Pancreas (tissue), 10 donors: ENCODE measurements at regions not wholly inside any gene's neighbourhood (a gene's known extent, or its start where the extent isn't known, plus 50 kb on each side); places are given as distances from the start of the nearest gene placed in this dataset.

Experiments
- ATAC-seq, 4 donors: fragments of 200-7000 bp; cut with Tn5 transposase; one replicate each; pipeline versions ENCODE4 v1.8.0 to v1.9.1; 2020; ENCODE audit warnings: mild to moderate bottlenecking in 4 of 4, moderate library complexity in 4 of 4
- DNase-seq, 6 donors: peaks; one replicate each; pipeline ENCODE4 v3.0.0-alpha.2; 2020
- FAIRE-seq: peaks from 2 replicates; lab custom pipeline; 2012; peaks lifted over from hg19 to GRCh38; lab: Jason Lieb, UNC
- H3K27ac ChIP-seq, 4 donors: fragments of 200-600 bp; sonication (generic); 1 replicate in 3 of 4; 2 replicates in 1 of 4; pipeline versions ENCODE4 v1.5.0 to v1.8.0; 2020
- H3K27me3 ChIP-seq, 4 donors: fragments of 200-600 bp; one replicate each; pipeline ENCODE4 v1.8.0; 2021
- H3K36me3 ChIP-seq, 3 donors: fragments of 200-600 bp; sonication (generic) in 1 of 3; one replicate each; pipeline versions ENCODE4 v1.5.0 to v1.8.0; 2020 to 2021
- H3K4me1 ChIP-seq, 3 donors: fragments of 200-600 bp; one replicate each; pipeline ENCODE4 v1.8.0; 2021
- H3K4me3 ChIP-seq, 4 donors: fragments of 200-600 bp; sonication (generic) in 2 of 4; one replicate each; pipeline versions ENCODE4 v1.5.0 to v1.8.0; 2020 to 2021
- H3K9me3 ChIP-seq, 4 donors: fragments of 200-600 bp; one replicate each; pipeline ENCODE4 v1.8.0; 2021
- CTCF ChIP-seq, 4 donors: fragments of 200-600 bp; sonication (generic) in 3 of 4; IDR thresholded peaks; one replicate each; pipeline versions ENCODE4 v1.5.0 to v1.8.0; 2021; ENCODE audit warnings: antibody characterized with exemption in 4 of 4
- WGBS, 2 donors: extraction: QIAGEN DNeasy Blood & Tissue Kit; methylation state at CpG; one replicate each; pipeline ENCODE4 v1.1.7; 2013; 5-methylcytosine and 5-hydroxymethylcytosine counted together
- intact Hi-C, 3 donors: fragments of 100-400 bp; cut with DNase I; formaldehyde crosslinking; loops; one replicate each; pipeline versions ENCODE4 v1.11.1 to v1.14.2; 2022
- donor health status: healthy with polysubstance abuse.
- donor health status: DM: no; HTN: no; CAD: no; lungs with moderate emphysema.
- donor health status: DM: no; HTN: no; CAD: no.
- donor health status: control.
- donor health status: control.
- donor health status: Bipolar disorder and iron deficiency.
- donor health status: DM: yes; HTN: yes; CAD: no.
- donor health status: DM: no; HTN: no; CAD: no.
- donor health status: DM: no; HTN: no; CAD: no.
- donor health status: DM: yes; HTN: yes; CAD: no.

GRCh38 chr6:114558153-114558552 lies 215.3 kb upstream of the HS3ST5 start:
- Histone ChIP-seq H3K36me3 (no peaks in the 10 kb centered on the region), H3K27me3 (no peaks in the 10 kb centered on the region), H3K9me3 (no peaks in the 10 kb centered on the region), H3K27ac (no peak overlapping the region), H3K4me3 (no peak overlapping the region), H3K4me1 (no peaks in the 10 kb centered on the region)
- intact Hi-C loops: no loop called here
- FAIRE-seq (no peak), ATAC-seq (no peak), DNase-seq (no peak)
- no peak for TF ChIP-seq CTCF (IDR thresholded peaks at IDR 0.05)

GRCh38 chr6:114556846-114557488 lies 214.1 kb upstream of the HS3ST5 start:
- no peak for TF ChIP-seq CTCF (IDR thresholded peaks at IDR 0.05)
- intact Hi-C loops: no loop called here

GRCh38 chr6:114550316-114550715 lies 207.5 kb upstream of the HS3ST5 start:
- ATAC-seq: no peak
- intact Hi-C loops: no loop called here
- H3K4me3 ChIP-seq: no peak overlapping the region
- no peaks in the 10 kb centered on the region for H3K27me3 ChIP-seq
- no peaks in the 10 kb centered on the region for H3K36me3 ChIP-seq
- DNase-seq: no peak
- FAIRE-seq: no peak
- 70 to 81% methylated on average over 2 of the region's 2 CpGs for WGBS, 2 donors
- TF ChIP-seq CTCF (IDR thresholded peaks at IDR 0.05): no peak
- no peak overlapping the region for H3K27ac ChIP-seq
- H3K9me3 ChIP-seq: no peaks in the 10 kb centered on the region
- no peaks in the 10 kb centered on the region for H3K4me1 ChIP-seq

More at GRCh38 chr6:114556846-114557488, 214.1 kb upstream of the HS3ST5 start:
- FAIRE-seq: no peak
- Histone ChIP-seq H3K27ac (no peak overlapping the region), H3K4me3 (no peak overlapping the region), H3K9me3 (no peaks in the 10 kb centered on the region), H3K36me3 (no peaks in the 10 kb centered on the region), H3K4me1 (no peaks in the 10 kb centered on the region), H3K27me3 (no peaks in the 10 kb centered on the region)
- DNase-seq: no peak
- ATAC-seq: no peak
- 61 to 69% methylated on average over 3 of the region's 3 CpGs for WGBS, 2 donors

- FAIRE-seq: no peak
These were observed 200.9 kb upstream of the HS3ST5 start for GRCh38 chr6:114543696-114544095.

More at GRCh38 chr6:114543696-114544095, 200.9 kb upstream of the HS3ST5 start:
- no peak for TF ChIP-seq CTCF (IDR thresholded peaks at IDR 0.05)
- Histone ChIP-seq H3K27ac (no peak overlapping the region), H3K36me3 (no peaks in the 10 kb centered on the region), H3K27me3 (no peaks in the 10 kb centered on the region), H3K4me1 (no peaks in the 10 kb centered on the region), H3K9me3 (no peaks in the 10 kb centered on the region), H3K4me3 (no peak overlapping the region)
- DNase-seq (no peak), ATAC-seq (no peak)
- intact Hi-C loops: no loop called here
- WGBS, 2 donors: 33 to 44% methylated on average over 2 of the region's 2 CpGs
